HuH-7 (cell line): ENCODE measurements at regions not wholly inside any gene's neighbourhood (a gene's known extent, or its start where the extent isn't known, plus 50 kb on each side); places are given as distances from the start of the nearest gene placed in this dataset.

ENCODE experiments used
- DNase-seq: peaks from one replicate; pipeline ENCODE4 v3.0.0; 2011; ENCODE audit warnings: low spot score

- no peak for DNase-seq
These were observed 466.4 kb upstream of the ARGLU1 start for GRCh38 chr13:107034236-107034872.

- DNase-seq = no peak
These were observed 463.8 kb upstream of the ARGLU1 start for GRCh38 chr13:107031716-107032115.

- no peak for DNase-seq
These were observed 460.8 kb upstream of the ARGLU1 start for GRCh38 chr13:107028751-107029150.

GRCh38 chr13:107025991-107026390 is 458.1 kb upstream of the ARGLU1 start:
- no peak for DNase-seq

- DNase-seq = no peak
These were observed 455.4 kb upstream of the ARGLU1 start for GRCh38 chr13:107023335-107023734.

GRCh38 chr13:107020393-107020792 is 452.5 kb upstream of the ARGLU1 start:
- no peak for DNase-seq

- no peak for DNase-seq
These were observed 450.3 kb upstream of the ARGLU1 start for GRCh38 chr13:107018285-107018684.

- DNase-seq = no peak
These were observed 438.7 kb upstream of the ARGLU1 start for GRCh38 chr13:107006661-107007060.

- DNase-seq = no peak
These were observed 437.6 kb upstream of the ARGLU1 start for GRCh38 chr13:107005577-107005976.

- no peak for DNase-seq
These were observed 436.0 kb upstream of the ARGLU1 start for GRCh38 chr13:107003911-107004310.

- no peak for DNase-seq
These were observed 430.7 kb upstream of the ARGLU1 start for GRCh38 chr13:106998664-106999063.

- DNase-seq = no peak
These were observed 429.8 kb upstream of the ARGLU1 start for GRCh38 chr13:106997696-106998095.

- DNase-seq = no peak
These were observed 429.1 kb upstream of the ARGLU1 start for GRCh38 chr13:106996867-106997618.

- no peak for DNase-seq
These were observed 422.7 kb upstream of the ARGLU1 start for GRCh38 chr13:106990594-106990993.

- DNase-seq = no peak
These were observed 421.9 kb upstream of the ARGLU1 start for GRCh38 chr13:106989876-106990275.

- no peak for DNase-seq
These were observed 419.5 kb upstream of the ARGLU1 start for GRCh38 chr13:106987427-106987785.

- no peak for DNase-seq
These were observed 418.9 kb upstream of the ARGLU1 start for GRCh38 chr13:106986687-106987426.

- DNase-seq = no peak
These were observed 418.1 kb upstream of the ARGLU1 start for GRCh38 chr13:106986033-106986484.

- no peak for DNase-seq
These were observed 417.5 kb upstream of the ARGLU1 start for GRCh38 chr13:106985481-106985880.

- DNase-seq = no peak
These were observed 413.1 kb upstream of the ARGLU1 start for GRCh38 chr13:106981051-106981450.

GRCh38 chr13:106967391-106967790 is 399.5 kb upstream of the ARGLU1 start:
- no peak for DNase-seq

GRCh38 chr13:106963151-106963550 is 395.2 kb upstream of the ARGLU1 start:
- DNase-seq = no peak

GRCh38 chr13:106961651-106962050 is 393.7 kb upstream of the ARGLU1 start:
- no peak for DNase-seq
